ENCODE measurements at regions not wholly inside any gene's neighbourhood (a gene's known extent, or its start where the extent isn't known, plus 50 kb on each side); places are given as distances from the start of the nearest gene placed in this dataset.

DNA sequence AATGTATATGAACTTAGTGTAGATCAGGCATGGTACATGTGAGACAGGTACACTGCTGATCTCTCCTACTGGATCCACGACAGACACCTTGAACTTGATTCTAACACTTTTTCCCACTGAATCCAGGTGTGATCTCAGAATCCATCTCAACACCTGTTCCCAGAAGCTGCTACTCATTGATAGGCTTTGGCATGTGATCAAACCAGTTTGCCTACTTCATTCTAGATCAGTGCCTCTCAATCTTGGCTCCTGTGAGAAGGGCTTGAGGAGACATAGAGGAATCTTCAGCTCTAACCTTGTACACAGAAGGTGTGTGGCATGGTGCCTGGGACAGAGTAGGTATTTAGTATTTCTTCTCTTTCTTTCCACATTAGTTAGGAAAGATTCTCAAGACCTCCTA, 212.3 kb upstream of the ATP5MC3 start:
- TF ChIP-seq, protein P1, sequence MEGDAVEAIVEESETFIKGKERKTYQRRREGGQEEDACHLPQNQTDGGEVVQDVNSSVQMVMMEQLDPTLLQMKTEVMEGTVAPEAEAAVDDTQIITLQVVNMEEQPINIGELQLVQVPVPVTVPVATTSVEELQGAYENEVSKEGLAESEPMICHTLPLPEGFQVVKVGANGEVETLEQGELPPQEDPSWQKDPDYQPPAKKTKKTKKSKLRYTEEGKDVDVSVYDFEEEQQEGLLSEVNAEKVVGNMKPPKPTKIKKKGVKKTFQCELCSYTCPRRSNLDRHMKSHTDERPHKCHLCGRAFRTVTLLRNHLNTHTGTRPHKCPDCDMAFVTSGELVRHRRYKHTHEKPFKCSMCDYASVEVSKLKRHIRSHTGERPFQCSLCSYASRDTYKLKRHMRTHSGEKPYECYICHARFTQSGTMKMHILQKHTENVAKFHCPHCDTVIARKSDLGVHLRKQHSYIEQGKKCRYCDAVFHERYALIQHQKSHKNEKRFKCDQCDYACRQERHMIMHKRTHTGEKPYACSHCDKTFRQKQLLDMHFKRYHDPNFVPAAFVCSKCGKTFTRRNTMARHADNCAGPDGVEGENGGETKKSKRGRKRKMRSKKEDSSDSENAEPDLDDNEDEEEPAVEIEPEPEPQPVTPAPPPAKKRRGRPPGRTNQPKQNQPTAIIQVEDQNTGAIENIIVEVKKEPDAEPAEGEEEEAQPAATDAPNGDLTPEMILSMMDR (IDR thresholded peaks at IDR 0.05): no peak
- TF ChIP-seq EP300 (IDR thresholded peaks at IDR 0.05) (no peak), POLR2A (IDR thresholded peaks at IDR 0.05) (no peak)
